Upper lobe of left lung (tissue), 6 donors: ENCODE measurements at regions not wholly inside any gene's neighbourhood (a gene's known extent, or its start where the extent isn't known, plus 50 kb on each side); places are given as distances from the start of the nearest gene placed in this dataset.

Source experiments
- ATAC-seq, 2 donors: fragments of 200-7000 bp; cut with Tn5 transposase; one replicate each; pipeline ENCODE4 v1.9.1; 2022; ENCODE audit warnings: mild to moderate bottlenecking in 2 of 2, moderate library complexity in 2 of 2; ENCODE audit not compliant: low FRiP score in 2 of 2
- DNase-seq, 2 donors: peaks; one replicate each; pipeline ENCODE4 v3.0.0-alpha.2; 2019 to 2020
- H3K27ac ChIP-seq, 4 donors: fragments of 200-600 bp; sonication (generic); one replicate each; pipeline ENCODE4 v1.5.1; 2016 to 2019
- H3K27me3 ChIP-seq, 4 donors: fragments of 200-600 bp; sonication (generic); one replicate each; pipeline ENCODE4 v1.5.1; 2017 to 2019
- H3K36me3 ChIP-seq, 4 donors: fragments of 200-600 bp; sonication (generic); one replicate each; pipeline ENCODE4 v1.5.1; 2016 to 2019
- H3K4me1 ChIP-seq, 4 donors: fragments of 200-600 bp; sonication (generic); one replicate each; pipeline ENCODE4 v1.5.1; 2018 to 2019
- H3K4me3 ChIP-seq, 4 donors: fragments of 200-600 bp; sonication (generic); one replicate each; pipeline ENCODE4 v1.5.1; 2017 to 2019; ENCODE audit warnings: mild to moderate bottlenecking in 2 of 4, moderate library complexity in 1 of 4
- H3K9me3 ChIP-seq, 4 donors: fragments of 200-600 bp; sonication (generic); one replicate each; pipeline ENCODE4 v1.5.1; 2018 to 2019
- EP300 ChIP-seq, 4 donors: sonication (generic); formaldehyde crosslinking; IDR thresholded peaks; one replicate each; pipeline ENCODE4 v1.5.1; 2017; ENCODE audit warnings: antibody characterized with exemption in 4 of 4, control low read depth in 2 of 4
- POLR2A ChIP-seq, 4 donors: fragments of 450-650 bp; IDR thresholded peaks; one replicate each; pipeline ENCODE4 v1.5.1; 2016 to 2017; ENCODE audit warnings: antibody characterized with exemption in 4 of 4, mild to moderate bottlenecking in 2 of 4
- POLR2AphosphoS5 ChIP-seq, 2 donors: sonication (generic); formaldehyde crosslinking; IDR thresholded peaks; one replicate each; pipeline ENCODE4 v1.5.1; 2017; ENCODE audit warnings: antibody characterized with exemption in 2 of 2
- WGBS, 2 donors: methylation state at CpG; one replicate each; pipeline ENCODE4 v1.1.5; 2017 to 2018; 5-methylcytosine and 5-hydroxymethylcytosine counted together
- TF ChIP-seq, protein P1 (sequence below), 6 experiments: fragments of 450-650 bp in 4 of 6; fragments of 200-600 bp in 2 of 6; sonication (generic) in 2 of 6; IDR thresholded peaks; one replicate each; pipeline ENCODE4 v1.5.1; 2016 to 2019; ENCODE audit warnings: antibody characterized with exemption in 6 of 6
- donor health status: DM: no; HTN: no; CAD: no; lungs with moderate emphysema.
- donor health status: DM: no; HTN: yes; CAD: no; lungs with severe emphysema.

DNA sequence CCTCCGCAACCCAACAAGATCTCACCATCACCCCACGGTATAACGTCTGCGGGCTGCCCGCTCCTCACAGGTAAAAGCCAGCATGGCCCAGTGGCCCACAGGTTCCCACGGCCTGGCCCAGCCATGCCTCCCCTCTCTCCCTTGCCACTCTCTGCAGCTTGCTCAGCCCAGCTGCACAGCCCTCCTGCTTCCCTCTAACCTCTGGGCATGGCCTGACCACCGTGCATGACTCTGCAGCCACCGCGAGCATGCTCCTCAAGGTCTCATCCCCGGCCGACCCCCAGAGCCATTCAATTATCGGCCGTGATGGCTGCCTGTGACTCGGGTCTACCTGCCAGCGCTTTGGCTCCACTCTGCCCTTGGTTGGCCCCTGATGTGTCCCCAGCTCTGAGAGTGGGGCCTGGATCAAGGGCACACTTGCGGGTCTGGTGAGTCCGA is 185.5 kb downstream of the CTTN start:
- no peak for TF ChIP-seq EP300 (IDR thresholded peaks at IDR 0.05)
- TF ChIP-seq, protein P1, sequence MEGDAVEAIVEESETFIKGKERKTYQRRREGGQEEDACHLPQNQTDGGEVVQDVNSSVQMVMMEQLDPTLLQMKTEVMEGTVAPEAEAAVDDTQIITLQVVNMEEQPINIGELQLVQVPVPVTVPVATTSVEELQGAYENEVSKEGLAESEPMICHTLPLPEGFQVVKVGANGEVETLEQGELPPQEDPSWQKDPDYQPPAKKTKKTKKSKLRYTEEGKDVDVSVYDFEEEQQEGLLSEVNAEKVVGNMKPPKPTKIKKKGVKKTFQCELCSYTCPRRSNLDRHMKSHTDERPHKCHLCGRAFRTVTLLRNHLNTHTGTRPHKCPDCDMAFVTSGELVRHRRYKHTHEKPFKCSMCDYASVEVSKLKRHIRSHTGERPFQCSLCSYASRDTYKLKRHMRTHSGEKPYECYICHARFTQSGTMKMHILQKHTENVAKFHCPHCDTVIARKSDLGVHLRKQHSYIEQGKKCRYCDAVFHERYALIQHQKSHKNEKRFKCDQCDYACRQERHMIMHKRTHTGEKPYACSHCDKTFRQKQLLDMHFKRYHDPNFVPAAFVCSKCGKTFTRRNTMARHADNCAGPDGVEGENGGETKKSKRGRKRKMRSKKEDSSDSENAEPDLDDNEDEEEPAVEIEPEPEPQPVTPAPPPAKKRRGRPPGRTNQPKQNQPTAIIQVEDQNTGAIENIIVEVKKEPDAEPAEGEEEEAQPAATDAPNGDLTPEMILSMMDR (IDR thresholded peaks at IDR 0.05), result no peak
- no peak for TF ChIP-seq POLR2A (IDR thresholded peaks at IDR 0.05)
- Histone ChIP-seq H3K36me3 (no peaks in the 10 kb centered on the region), H3K27ac (no peak overlapping the region), H3K27me3 (no peaks in the 10 kb centered on the region), H3K9me3 (no peaks in the 10 kb centered on the region), H3K4me1 (no peaks in the 10 kb centered on the region), H3K4me3 (no peak overlapping the region)
- WGBS, 2 donors, result 82 to 87% methylated on average over 7 to 17 of the region's 17 CpGs
- DNase-seq, result no peak
- no peak for ATAC-seq

DNA sequence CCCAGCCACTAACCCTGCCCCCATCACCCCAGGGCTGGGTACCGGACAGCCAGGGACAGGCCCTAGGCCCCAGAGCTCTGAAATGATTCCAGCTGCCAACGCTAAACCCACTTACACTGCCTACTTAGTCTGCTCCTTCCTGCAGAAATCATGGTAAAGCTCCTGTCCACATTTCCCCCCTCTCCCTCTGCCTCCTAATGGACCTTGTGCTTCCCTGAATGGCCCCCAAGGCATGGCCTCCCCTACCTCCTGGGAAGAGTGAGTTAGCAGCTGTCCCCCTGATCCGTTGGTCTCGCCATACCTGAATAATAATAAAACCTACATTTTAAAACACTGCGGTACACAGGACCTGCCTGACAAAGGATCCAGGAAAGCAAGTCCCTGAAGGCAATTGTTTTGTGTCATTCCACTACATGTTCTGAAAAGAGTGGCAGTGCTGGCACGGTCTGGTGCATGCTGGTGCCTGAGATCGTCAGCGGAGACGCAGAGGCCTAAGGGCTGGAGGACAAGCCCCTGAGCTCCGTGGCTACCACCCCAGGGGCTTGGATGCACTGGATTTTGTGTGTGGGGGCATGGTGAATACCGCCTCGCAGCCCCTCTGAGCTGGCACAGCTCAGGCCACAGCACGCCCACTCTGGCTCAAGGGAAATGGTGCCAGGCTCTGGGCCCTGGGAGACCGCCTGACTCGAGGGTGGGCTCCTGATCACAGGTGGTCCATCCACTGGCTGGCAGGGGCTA is 186.3 kb downstream of the CTTN start:
- H3K27me3 ChIP-seq, result no peaks in the 10 kb centered on the region
- no peaks in the 10 kb centered on the region for H3K9me3 ChIP-seq
- no peaks in the 10 kb centered on the region for H3K36me3 ChIP-seq
- no peak for ATAC-seq
- no peak for TF ChIP-seq POLR2AphosphoS5 (IDR thresholded peaks at IDR 0.05)
- no peak for TF ChIP-seq POLR2A (IDR thresholded peaks at IDR 0.05)
- no peak for TF ChIP-seq EP300 (IDR thresholded peaks at IDR 0.05)
- TF ChIP-seq, protein P1 (IDR thresholded peaks at IDR 0.05), result no peak
- DNase-seq, result no peak
- 80 to 88% methylated on average over 11 to 13 of the region's 15 CpGs for WGBS, 2 donors
- H3K4me1 ChIP-seq, result no peaks in the 10 kb centered on the region
- H3K27ac ChIP-seq, result no peak overlapping the region
- H3K4me3 ChIP-seq, result no peak overlapping the region

DNA sequence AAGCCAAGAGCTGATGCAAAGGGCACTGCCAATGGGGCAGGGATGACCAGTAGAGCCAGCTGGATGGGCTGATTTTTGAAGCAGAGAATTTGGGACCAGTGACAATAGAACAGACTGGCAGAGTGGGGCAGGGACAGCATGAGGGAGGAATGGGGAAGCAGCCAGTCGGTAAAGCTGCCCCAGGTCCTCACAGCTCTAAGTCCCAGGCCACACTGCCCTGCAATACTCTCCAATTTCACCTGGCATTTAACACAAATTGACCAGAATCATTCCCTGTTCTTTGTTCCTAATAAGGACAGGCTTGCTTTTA is 186.9 kb downstream of the CTTN start:
- DNase-seq (no peak), ATAC-seq (no peak)
- no peak for TF ChIP-seq POLR2AphosphoS5 (IDR thresholded peaks at IDR 0.05)
- no peak for TF ChIP-seq POLR2A (IDR thresholded peaks at IDR 0.05)
- TF ChIP-seq, protein P1 (IDR thresholded peaks at IDR 0.05), result no peak
- TF ChIP-seq EP300 (IDR thresholded peaks at IDR 0.05), result no peak
- H3K9me3 ChIP-seq, result no peaks in the 10 kb centered on the region
- H3K27me3 ChIP-seq, result no peaks in the 10 kb centered on the region
- no peaks in the 10 kb centered on the region for H3K36me3 ChIP-seq
- H3K27ac ChIP-seq, result no peak overlapping the region
- no peaks in the 10 kb centered on the region for H3K4me1 ChIP-seq
- no peak overlapping the region for H3K4me3 ChIP-seq
- 64 to 77% methylated on average over 1 of the region's 1 CpG for whole genome bisulfite sequencing, 2 donors

DNA sequence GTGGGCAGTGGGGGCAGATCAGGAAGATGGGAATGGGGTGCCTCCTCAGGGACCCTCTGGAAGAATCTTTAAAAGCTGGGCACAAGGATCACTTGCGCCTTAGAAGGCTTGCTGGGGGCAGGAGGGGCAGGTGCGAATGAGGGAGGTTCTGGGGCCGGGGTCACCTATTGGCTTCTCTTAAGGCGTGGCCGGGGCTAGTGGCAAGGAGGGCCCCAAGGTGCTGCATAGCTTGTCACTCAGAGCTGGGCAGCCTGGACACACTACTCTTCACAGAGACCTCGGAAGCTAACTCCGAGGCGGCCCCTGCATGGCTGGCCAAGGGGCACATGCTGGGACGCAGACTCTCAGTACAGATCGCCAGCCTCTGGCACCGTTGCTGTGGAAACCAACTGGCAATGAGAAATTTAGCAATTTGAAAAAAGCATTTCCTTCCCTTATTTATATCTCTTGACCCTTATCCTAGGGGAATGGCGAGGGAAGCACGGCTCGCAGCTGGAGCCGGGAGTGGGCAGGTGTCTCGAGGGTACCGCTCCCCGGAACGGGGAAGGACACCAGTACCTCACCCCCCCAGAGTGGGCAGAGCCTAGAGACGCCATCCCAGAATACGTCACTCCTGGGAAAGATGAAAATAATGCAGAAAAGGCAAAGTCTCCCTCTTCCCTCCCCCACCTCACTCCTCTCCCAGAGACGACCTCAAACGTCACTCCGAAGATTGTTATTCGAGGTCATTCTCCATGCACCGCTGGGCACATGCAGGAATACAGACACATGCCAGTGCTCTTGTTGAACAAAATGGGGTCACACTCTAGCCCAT is 188.1 kb downstream of the CTTN start:
- 86 to 89% methylated on average over 24 to 26 of the region's 26 CpGs for WGBS, 2 donors
- no peaks in the 10 kb centered on the region for H3K27me3 ChIP-seq
- no peak for DNase-seq

More for the DNA sequence above, 188.1 kb downstream of the CTTN start:
- Histone ChIP-seq H3K9me3 (no peaks in the 10 kb centered on the region), H3K27ac (no peak overlapping the region), H3K36me3 (no peaks in the 10 kb centered on the region), H3K4me1 (no peaks in the 10 kb centered on the region), H3K4me3 (no peak overlapping the region)
- TF ChIP-seq POLR2AphosphoS5 (IDR thresholded peaks at IDR 0.05) (no peak), POLR2A (IDR thresholded peaks at IDR 0.05) (no peak), EP300 (IDR thresholded peaks at IDR 0.05) (no peak)
- TF ChIP-seq, protein P1 (IDR thresholded peaks at IDR 0.05), result no peak
- ATAC-seq, result no peak
